GM19023 (cell line): ENCODE measurements at regions not wholly inside any gene's neighbourhood (a gene's known extent, or its start where the extent isn't known, plus 50 kb on each side); places are given as distances from the start of the nearest gene placed in this dataset.
"Not testable (repeated sequence)": the region's sequence is repeated elsewhere in the genome, so short reads cannot be mapped to it uniquely, and the experiment has no call there.

Experiments used
- ATAC-seq: cut with Tn5 transposase; IDR thresholded peaks from one replicate; pipeline ENCODE4 v1.9.1; 2021; ENCODE audit warnings: mild to moderate bottlenecking, moderate library complexity; ENCODE audit not compliant: unreplicated experiment

GRCh38 chr5:117594166-117594565, 1019.5 kb upstream of the SEMA6A start:
- ATAC-seq, result no peak

GRCh38 chr5:117590944-117591343, 1016.3 kb upstream of the SEMA6A start:
- no peak for ATAC-seq

GRCh38 chr5:117588611-117589010, 1014.0 kb upstream of the SEMA6A start:
- no peak for ATAC-seq

- no peak for ATAC-seq
Measured at GRCh38 chr5:117587111-117587510, 1012.5 kb upstream of the SEMA6A start.

- ATAC-seq, result no peak
Measured at GRCh38 chr5:117568622-117569021, 994.0 kb upstream of the SEMA6A start.

- ATAC-seq, result no peak
Measured at GRCh38 chr5:117568126-117568525, 993.5 kb upstream of the SEMA6A start.

- ATAC-seq, result no peak
Measured at GRCh38 chr5:117562647-117563046, 988.0 kb upstream of the SEMA6A start.

GRCh38 chr5:117561531-117561930, 986.9 kb upstream of the SEMA6A start:
- no peak for ATAC-seq

- ATAC-seq, result no peak
Measured at GRCh38 chr5:117559005-117559844, 984.6 kb upstream of the SEMA6A start.

GRCh38 chr5:117551236-117551635, 976.6 kb upstream of the SEMA6A start:
- ATAC-seq, result no peak

- no peak for ATAC-seq
Measured at GRCh38 chr5:117547192-117547591, 972.6 kb upstream of the SEMA6A start.

GRCh38 chr5:117539692-117540091, 965.1 kb upstream of the SEMA6A start:
- no peak for ATAC-seq

GRCh38 chr5:117533792-117534191, 959.2 kb upstream of the SEMA6A start:
- ATAC-seq, result no peak

GRCh38 chr5:117533051-117533670, 958.5 kb upstream of the SEMA6A start:
- ATAC-seq, result not testable (repeated sequence)

GRCh38 chr5:117519957-117520500, 945.4 kb upstream of the SEMA6A start:
- no peak for ATAC-seq

GRCh38 chr5:117504305-117504704, 929.7 kb upstream of the SEMA6A start:
- no peak for ATAC-seq

GRCh38 chr5:117497601-117498000, 923.0 kb upstream of the SEMA6A start:
- ATAC-seq, result no peak

GRCh38 chr5:117496801-117497200, 922.2 kb upstream of the SEMA6A start:
- no peak for ATAC-seq

- no peak for ATAC-seq
Measured at GRCh38 chr5:117494188-117494587, 919.6 kb upstream of the SEMA6A start.

- no peak for ATAC-seq
Measured at GRCh38 chr5:117488976-117489500, 914.4 kb upstream of the SEMA6A start.

- no peak for ATAC-seq
Measured at GRCh38 chr5:117487556-117487955, 912.9 kb upstream of the SEMA6A start.

- no peak for ATAC-seq
Measured at GRCh38 chr5:117486879-117487391, 912.3 kb upstream of the SEMA6A start.
